ENCODE measurements at regions not wholly inside any gene's neighbourhood (a gene's known extent, or its start where the extent isn't known, plus 50 kb on each side); places are given as distances from the start of the nearest gene placed in this dataset.
"Not testable (repeated sequence)": the region's sequence is repeated elsewhere in the genome, so short reads cannot be mapped to it uniquely, and the experiment has no call there.

GRCh38 chr14:71333705-71334104 is 426.4 kb downstream of the PCNX1 start:
- DNase-seq = no peak

- no peak for DNase-seq
These were observed 429.4 kb downstream of the PCNX1 start for GRCh38 chr14:71336489-71337192.

GRCh38 chr14:71338153-71338552 is 430.9 kb downstream of the PCNX1 start:
- no peak for DNase-seq

GRCh38 chr14:71339650-71340415 is 432.6 kb downstream of the PCNX1 start:
- DNase-seq = no peak

GRCh38 chr14:71341156-71341555 is 433.9 kb downstream of the PCNX1 start:
- no peak for DNase-seq

GRCh38 chr14:71343724-71344123 is 436.5 kb downstream of the PCNX1 start:
- no peak for DNase-seq

- DNase-seq = no peak
These were observed 437.2 kb downstream of the PCNX1 start for GRCh38 chr14:71344506-71344905.

- no peak for DNase-seq
These were observed 439.4 kb downstream of the PCNX1 start for GRCh38 chr14:71346685-71347084.

- DNase-seq = no peak
These were observed 441.1 kb downstream of the PCNX1 start for GRCh38 chr14:71348394-71348793.

- no peak for DNase-seq
These were observed 441.6 kb downstream of the PCNX1 start for GRCh38 chr14:71348817-71349216.

- no peak for DNase-seq
These were observed 446.9 kb downstream of the PCNX1 start for GRCh38 chr14:71354142-71354541.

- DNase-seq = no peak
These were observed 447.5 kb downstream of the PCNX1 start for GRCh38 chr14:71354801-71355200.

- DNase-seq = peak; percentile 71
These were observed 448.3 kb downstream of the PCNX1 start for GRCh38 chr14:71355324-71356201.

- no peak for DNase-seq
These were observed 451.1 kb downstream of the PCNX1 start for GRCh38 chr14:71358209-71358931.

GRCh38 chr14:71358932-71359421 is 451.7 kb downstream of the PCNX1 start:
- not testable (repeated sequence) for DNase-seq

- no peak for DNase-seq
These were observed 452.6 kb downstream of the PCNX1 start for GRCh38 chr14:71359823-71360222.

- DNase-seq = no peak
These were observed 454.1 kb downstream of the PCNX1 start for GRCh38 chr14:71361336-71361735.

GRCh38 chr14:71361874-71362273 is 454.6 kb downstream of the PCNX1 start:
- DNase-seq = no peak

GRCh38 chr14:71362282-71362681 is 455.0 kb downstream of the PCNX1 start:
- no peak for DNase-seq

GRCh38 chr14:71362920-71363584 is 455.8 kb downstream of the PCNX1 start:
- no peak for DNase-seq

GRCh38 chr14:71363946-71364925 is 457.0 kb downstream of the PCNX1 start:
- no peak for DNase-seq
